HTR-8/SVneo (cell line): ENCODE measurements at regions not wholly inside any gene's neighbourhood (a gene's known extent, or its start where the extent isn't known, plus 50 kb on each side); places are given as distances from the start of the nearest gene placed in this dataset.

ENCODE experiments used
- DNase-seq: peaks from one replicate; pipeline ENCODE4 v3.0.0; 2011; ENCODE audit warnings: low spot score, mixed read lengths; ENCODE audit not compliant: insufficient read length
- FAIRE-seq: peaks from 2 replicates; lab custom pipeline; 2011; peaks lifted over from hg19 to GRCh38; lab: Jason Lieb, UNC

DNA sequence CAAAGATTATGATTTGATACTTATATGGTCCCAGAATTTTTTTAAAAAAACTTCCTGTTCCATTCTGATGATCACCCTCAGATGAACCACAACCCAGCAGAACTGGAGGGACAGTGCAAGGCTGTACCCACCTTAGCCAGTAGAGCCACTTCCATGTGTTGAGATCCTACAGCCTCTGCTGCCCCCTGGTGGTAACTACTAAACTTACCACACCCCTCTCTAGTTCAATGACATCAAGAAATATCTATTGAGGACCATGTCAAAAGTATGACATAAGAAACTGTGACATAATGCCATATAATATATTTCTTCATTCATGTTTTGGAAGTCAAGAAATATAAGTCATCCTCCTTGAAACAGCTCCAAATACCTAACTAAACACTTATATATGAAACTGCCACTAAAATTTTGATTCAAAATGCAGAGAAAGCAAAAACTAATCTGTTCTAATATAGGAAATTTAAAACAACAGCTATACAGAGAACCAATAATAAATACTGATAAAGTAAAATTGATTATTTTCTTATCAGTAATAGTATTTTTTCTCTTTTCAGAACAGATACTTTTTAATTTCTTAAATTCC lies 412.6 kb downstream of the KCTD12 start:
- DNase-seq (peak; percentile 22), FAIRE-seq (no peak)

DNA sequence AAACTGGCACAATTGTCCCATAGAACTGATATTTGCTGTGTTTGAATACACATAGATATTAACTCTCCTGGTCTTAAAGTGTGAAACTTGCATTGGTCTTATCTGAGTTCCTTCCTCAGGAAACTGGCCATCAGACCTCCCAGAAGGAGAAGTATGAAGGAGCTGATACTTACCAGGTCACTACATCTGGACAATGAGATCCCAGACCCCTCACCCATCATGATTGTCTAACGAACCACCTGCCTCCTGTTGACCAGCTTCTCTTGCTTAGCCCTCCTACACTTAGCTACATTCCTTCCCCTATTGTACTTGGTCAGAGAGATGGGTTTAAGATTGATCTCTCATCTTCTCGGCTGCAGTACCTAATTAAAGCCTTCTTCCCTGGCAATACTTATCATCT lies 413.3 kb downstream of the KCTD12 start:
- FAIRE-seq = no peak
- no peak for DNase-seq

- no peak for FAIRE-seq
These were observed 414.7 kb downstream of the KCTD12 start for GRCh38 chr13:76471486-76471885.

DNA sequence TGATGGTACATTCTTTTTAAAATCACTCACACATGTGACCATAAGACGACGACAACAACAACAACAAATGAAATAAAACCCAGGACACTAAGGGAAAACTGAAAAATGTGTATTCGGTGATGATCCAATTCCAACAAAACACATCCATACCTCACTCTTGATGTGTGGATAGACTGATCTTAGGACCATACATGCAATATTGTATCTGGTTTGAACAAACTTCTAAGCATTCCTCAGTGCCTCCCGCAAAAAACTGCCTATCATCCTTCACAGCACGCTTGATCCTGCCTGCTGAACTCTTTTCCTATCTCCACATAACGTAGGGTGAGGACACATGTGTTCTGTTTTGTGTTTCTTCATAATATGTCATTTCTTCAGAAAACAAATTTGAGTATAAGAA lies 415.2 kb downstream of the KCTD12 start:
- DNase-seq (no peak), FAIRE-seq (no peak)

More at GRCh38 chr13:76471486-76471885, 414.7 kb downstream of the KCTD12 start:
- DNase-seq = no peak

DNA sequence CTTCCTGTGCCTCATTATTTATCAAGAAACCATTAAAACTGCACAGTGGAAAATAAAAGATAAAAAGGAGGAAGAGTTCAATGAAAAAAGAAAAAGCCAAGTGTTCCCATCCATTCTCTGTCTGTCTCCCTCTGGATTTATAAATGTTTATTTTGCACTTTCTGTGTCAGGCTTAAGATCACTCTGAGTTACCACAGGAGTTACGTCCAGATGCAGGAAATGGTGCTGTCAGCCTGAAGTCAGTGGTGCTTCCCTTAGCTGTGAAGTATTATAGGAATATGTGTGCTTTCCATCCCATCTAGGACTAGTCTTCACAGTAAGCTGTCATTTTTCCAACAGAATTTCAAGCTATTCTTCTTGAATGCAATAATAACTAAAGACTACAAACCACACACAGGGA lies 420.2 kb downstream of the KCTD12 start:
- no peak for FAIRE-seq

DNA sequence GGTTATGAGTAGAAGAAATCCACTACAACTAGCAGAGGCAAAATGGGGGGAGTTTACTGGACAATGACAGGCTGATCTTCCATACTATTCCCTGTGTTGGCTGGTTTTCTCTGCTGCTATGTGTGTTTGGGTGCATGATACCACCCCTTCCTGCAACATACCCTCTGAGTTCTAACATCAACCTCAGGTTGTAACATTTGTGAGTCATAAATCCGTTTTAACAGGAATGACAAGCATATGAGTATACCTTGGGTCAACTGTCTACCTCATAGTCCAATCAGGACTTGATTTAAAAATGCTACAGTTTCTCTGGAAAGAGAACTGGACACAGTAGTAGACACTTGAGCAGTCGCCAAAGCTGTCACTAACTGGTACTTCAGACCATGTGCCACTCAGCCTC lies 422.9 kb downstream of the KCTD12 start:
- FAIRE-seq (no peak), DNase-seq (no peak)

More for the DNA sequence above, 420.2 kb downstream of the KCTD12 start:
- DNase-seq = no peak

- no peak for DNase-seq
These were observed 424.2 kb downstream of the KCTD12 start for GRCh38 chr13:76461999-76462398.

DNA sequence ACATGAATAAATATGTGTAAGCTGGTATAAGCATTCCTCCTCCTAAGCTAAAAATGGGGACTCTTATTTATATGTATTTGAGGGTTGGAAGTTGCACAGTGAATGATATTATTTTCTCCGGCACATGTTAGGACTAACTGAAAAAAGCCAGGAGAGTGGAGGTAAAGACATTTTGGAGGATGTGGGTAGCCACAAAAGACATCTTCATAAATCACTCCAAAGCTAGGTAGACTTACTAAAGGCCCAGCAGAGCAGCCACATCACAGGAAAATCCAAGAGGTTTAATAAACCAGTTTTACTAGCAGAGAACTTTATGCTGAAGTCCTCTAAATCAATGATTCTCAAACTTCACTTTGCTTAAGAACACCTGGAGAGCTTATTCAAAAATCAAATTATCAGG lies 424.7 kb downstream of the KCTD12 start:
- DNase-seq (no peak), FAIRE-seq (no peak)

More at GRCh38 chr13:76461999-76462398, 424.2 kb downstream of the KCTD12 start:
- no peak for FAIRE-seq

DNA sequence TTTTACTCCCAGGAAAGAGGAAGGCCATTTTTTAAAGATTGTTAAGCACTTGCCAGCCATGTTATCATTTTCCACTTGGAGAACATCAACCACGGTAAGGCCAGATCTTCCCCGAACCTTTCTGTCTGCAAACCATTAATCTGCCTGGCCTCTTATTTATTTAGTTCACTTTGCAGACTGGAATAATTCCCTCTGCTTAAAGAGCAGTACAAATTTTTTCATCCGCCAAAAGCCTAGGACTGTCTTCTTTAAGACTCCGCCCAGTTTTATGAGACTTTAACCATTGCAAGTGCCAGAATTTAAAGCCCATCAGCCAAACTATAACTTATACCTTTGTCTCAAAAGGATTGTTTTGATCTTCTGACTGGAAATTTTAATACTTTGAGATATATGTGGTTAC lies 426.3 kb downstream of the KCTD12 start:
- no peak for DNase-seq
- FAIRE-seq = no peak

DNA sequence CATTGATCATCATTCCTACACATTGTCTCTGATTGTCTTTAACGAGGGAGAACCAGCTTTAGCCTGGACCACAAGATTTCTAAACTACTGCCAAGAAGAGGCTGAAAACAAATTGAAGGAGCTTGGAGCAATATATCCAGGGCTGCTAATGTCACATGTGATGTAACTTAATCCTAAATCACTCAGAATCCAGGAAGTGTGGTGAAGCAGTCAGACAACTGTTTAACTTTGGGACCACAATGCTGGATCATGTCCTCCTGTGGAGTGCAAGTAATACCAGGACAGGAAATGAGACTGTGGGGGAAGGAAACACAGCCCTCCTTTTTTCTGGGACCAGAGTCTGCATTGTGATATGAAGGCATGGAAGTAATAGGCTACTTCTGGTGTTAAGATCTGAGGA lies 430.2 kb downstream of the KCTD12 start:
- DNase-seq (no peak), FAIRE-seq (no peak)

DNA sequence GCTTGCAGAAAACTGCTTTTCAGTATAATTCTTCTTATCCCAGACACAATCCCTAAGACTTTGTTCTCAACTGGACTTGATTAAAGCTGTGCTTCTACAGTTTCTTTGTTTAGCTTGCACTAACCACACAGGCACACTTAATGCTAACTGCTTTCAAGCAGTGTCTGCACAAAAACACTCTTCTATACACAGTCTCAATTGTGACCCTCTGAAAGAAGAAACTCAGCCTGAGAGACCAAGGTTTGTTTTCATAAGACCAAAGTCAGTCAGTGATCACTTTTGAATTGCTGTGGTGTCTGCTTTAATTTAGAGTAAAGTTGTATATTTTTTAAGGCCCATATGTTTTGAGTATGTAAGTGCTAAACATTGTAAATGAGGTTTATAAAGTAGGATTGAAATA lies 431.2 kb downstream of the KCTD12 start:
- no peak for DNase-seq
- no peak for FAIRE-seq

DNA sequence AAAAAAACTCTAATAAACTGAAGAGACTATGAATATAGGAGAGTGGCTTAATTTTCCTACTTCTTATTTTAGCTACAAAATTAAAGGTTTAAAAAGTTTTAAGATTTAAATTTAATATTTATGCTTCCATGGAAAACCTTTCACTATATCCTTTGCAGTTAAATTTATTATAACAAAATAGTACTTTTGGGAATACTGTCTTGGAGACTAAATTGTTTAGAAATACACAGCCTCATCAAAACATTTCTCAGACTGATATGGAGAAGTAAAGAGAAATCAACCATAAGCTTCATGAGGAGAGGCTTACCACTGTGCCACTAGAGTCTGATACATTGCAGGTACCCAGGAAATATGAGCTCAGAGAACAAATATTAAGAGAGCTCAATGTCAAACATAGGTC lies 436.5 kb downstream of the KCTD12 start:
- no peak for DNase-seq
- FAIRE-seq = no peak

DNA sequence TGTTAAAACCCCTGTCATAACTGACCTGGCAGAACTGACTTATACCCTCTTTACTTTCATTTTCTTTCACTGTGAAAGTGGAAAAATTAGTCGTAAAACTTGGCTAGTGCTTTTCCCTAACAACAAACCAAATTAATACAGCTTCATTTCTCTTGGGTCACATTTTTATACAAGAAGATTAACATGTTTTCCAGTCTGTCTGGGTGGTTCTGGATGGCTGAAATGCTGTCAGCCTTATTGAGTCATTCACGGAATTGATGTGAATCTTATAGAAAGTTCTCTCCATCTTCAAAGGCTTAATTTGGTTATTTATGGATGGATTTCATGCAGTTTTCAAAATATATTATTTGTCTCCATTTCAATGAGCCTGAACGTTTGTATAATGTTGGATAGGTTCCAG lies 440.0 kb downstream of the KCTD12 start:
- no peak for DNase-seq
- no peak for FAIRE-seq

DNA sequence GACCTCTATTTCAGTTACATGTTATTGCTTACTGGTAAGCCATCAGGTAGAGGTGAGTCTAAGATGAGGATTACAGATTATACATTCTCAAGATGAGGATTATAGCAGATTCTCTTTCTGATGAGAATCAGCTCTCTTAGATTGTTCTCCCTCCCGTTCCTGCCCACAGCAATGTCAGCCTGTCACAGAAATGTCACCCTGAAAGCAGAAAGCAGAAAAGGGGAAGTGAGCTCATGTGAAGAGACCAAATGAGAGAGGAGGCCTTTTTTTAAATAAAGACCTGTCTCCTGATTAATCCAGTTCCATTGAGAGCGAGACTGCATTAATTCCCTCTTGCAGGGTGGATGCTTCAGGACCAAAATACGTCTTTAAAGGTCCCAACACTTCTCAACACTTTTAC lies 445.6 kb downstream of the KCTD12 start:
- DNase-seq (no peak), FAIRE-seq (no peak)

- FAIRE-seq = no peak
- DNase-seq = no peak
These were observed 446.7 kb downstream of the KCTD12 start for GRCh38 chr13:76439546-76439945.

DNA sequence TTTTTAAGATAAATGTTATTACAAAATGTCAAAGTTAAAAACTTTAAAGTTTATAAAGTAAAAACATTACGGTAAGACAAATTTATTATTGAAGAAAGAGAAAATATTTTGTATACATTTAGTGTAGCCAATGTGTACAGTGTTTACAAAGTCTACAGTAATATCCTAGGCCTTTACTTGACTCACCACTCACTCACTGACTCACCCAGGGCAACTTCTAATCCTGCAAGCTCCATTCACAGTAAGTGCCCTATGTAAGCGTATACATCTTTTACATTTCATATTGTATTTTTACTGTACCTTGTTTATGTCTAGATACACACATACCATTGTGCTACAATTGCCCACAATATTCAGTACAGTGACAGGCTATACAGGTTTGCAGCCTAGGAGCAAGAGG lies 448.2 kb downstream of the KCTD12 start:
- no peak for FAIRE-seq
- DNase-seq = no peak

DNA sequence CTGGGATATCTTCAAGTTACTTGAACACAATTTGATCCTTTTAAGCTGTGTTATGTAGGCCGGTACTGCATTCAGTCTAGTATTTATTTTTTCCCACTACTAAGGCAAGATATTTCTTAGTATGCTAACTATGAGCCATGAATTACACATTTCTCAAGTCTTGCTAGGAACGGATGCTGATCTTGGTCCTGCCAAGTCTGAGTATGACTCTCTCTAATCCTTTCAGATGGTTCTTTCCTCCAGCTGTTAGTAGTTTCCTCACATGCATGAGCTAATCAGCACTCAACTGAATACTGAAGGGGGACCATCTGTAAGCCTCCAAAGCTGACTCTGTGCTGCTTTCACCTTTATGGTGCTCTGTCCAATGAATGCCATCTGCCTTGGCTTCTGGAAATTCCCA lies 460.3 kb downstream of the KCTD12 start:
- FAIRE-seq = no peak
- no peak for DNase-seq

GRCh38 chr13:76421011-76421410 lies 465.2 kb downstream of the KCTD12 start:
- FAIRE-seq = no peak
- DNase-seq = no peak

DNA sequence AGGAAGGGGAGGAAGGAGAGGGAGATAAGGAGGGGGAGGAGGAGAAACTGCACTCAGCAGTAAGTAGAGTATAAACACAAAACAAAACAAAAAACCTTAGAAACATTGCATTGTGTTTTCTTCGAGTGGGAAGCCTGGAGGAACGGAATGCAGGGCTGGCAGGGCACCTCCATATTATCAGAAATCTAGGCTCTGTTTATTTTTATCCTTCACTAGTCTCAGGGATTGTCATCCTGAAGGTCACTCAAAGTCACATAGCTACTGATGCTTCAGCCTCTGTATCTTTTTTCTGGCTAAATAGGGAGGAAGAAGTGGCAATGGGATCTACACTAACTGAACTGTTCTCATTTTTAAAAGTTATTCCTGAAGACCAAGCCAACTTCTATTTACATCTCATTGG lies 467.8 kb downstream of the KCTD12 start:
- FAIRE-seq (no peak), DNase-seq (no peak)

DNA sequence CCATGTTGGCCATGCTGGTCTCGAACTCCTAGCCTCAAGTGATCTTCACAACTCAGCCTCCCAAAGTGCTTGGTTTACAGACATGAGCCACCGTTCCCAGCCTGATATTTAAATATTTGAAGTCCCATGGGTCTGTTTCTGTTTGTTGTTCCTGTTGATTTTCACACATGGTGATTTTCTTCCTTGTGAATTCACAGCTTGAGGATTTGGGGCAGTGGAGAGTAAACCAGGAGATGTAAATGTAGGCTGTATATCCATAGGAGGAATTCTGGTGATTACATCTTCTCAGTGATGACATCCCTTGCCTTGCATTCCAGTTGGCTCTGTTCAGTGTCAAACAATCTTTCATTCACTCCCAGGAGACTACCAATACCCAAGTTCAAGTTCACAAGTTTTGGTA lies 471.9 kb downstream of the KCTD12 start:
- no peak for FAIRE-seq

DNA sequence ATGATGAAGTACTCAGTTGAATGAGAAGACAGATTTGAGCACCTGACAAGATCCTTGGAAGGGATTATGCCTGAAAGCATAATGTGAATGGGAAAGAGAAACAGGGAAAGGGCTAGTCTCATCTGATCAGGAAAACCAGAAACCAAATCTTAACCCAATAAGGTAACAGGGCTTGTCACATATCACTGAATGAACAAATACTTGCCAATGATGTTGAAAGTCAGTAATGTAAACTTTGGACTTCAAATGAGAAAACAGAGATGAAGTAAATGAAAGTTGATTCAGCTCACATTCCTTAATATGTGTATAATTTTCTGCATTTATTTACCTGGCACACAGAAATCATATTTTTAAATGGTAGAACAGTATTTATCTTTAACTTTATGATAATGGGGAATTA lies 480.0 kb downstream of the KCTD12 start:
- FAIRE-seq = no peak
- no peak for DNase-seq

More for the DNA sequence above, 471.9 kb downstream of the KCTD12 start:
- no peak for DNase-seq

- no peak for FAIRE-seq
- no peak for DNase-seq
These were observed 487.8 kb downstream of the KCTD12 start for GRCh38 chr13:76398425-76398824.

DNA sequence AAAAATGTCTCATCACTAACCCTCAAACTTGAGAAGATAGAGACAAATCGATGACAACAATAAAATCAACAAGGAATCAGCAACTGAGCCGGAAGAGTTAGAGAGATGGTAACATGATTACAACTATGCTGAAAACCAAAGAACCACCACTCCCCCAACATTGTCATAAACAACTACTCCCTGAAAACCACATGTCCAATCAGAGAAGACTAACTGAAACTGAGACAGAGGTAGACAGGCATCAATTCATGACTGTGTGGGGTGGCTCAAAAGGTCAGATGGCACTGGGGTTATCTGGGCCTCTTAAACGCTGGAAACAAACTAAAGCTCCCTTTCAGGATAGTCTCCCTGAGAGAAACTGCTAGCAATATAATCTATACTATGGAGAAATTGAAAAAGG lies 488.8 kb downstream of the KCTD12 start:
- DNase-seq (no peak), FAIRE-seq (no peak)
